GM12878 (cell line): ENCODE measurements at regions not wholly inside any gene's neighbourhood (a gene's known extent, or its start where the extent isn't known, plus 50 kb on each side); places are given as distances from the start of the nearest gene placed in this dataset.

Experiments used
- ATAC-seq: fragments of 200-7000 bp; cut with Tn5 transposase; 3 replicates; pipeline ENCODE4 v1.9.1; 2020; ENCODE audit warnings: mild to moderate bottlenecking, moderate library complexity
- BruUV-seq: library from RNA; stranded (reverse); fragments of 400-500 nt; replicated peaks from 2 replicates; lab custom pipeline; 2021; lab: Mats Ljungman, UMichigan
- CTCF ChIA-PET: fragments of 300-600 bp; sonication (Branson Sonifier 250); formaldehyde crosslinking; extraction: SDS; loops from one replicate; lab custom pipeline; 2021; ENCODE audit warnings: inconsistent platforms; lab: Yijun Ruan, JAX
- POLR2A ChIA-PET: fragments of 350-600 bp; formaldehyde crosslinking; extraction: SDS; loops from one replicate; lab custom pipeline; 2021; ENCODE audit warnings: inconsistent platforms; lab: Charles Lee
- RAD21 ChIA-PET: fragments of 300-600 bp; sonication (Branson Sonifier 250); formaldehyde crosslinking; loops from one replicate; lab custom pipeline; 2023; ENCODE audit warnings: antibody characterized with exemption; ENCODE audit not compliant: unreplicated experiment; lab: Charles Lee
- SMC1A ChIA-PET: fragments of 300-600 bp; sonication (Branson Sonifier 250); formaldehyde crosslinking; loops from one replicate; lab custom pipeline; 2023; ENCODE audit not compliant: unreplicated experiment, uncharacterized antibody; lab: Charles Lee
- DNase-seq: peaks from one replicate; pipeline ENCODE4 v3.0.0-alpha.2; 2011; ENCODE audit warnings: low read depth, low spot score
- FAIRE-seq: peaks from 3 replicates; lab custom pipeline; 2011; peaks lifted over from hg19 to GRCh38; lab: Jason Lieb, UNC
- H2AFZ ChIP-seq: 2 replicates; pipeline ENCODE4 v1.6.0; 2011; ENCODE audit warnings: low read depth, low read length, control low read depth; ENCODE audit not compliant: control insufficient read depth
- H3K27ac ChIP-seq: 2 replicates; pipeline ENCODE4 v1.5.1; 2011; ENCODE audit warnings: control low read depth; ENCODE audit not compliant: control insufficient read depth, insufficient read depth
- H3K27me3 ChIP-seq, 2 experiments: replicated peaks in 1 of 2; 2 replicates each; pipeline versions ENCODE4 v1.6.0 to v1.6.1; 2011; ENCODE audit warnings: low read length in 1 of 2; ENCODE audit not compliant: control insufficient read depth in 2 of 2, insufficient read depth in 2 of 2
- H3K36me3 ChIP-seq, 2 experiments: 2 replicates each; pipeline ENCODE4 v1.5.1; 2011; ENCODE audit warnings: low read length in 1 of 2; ENCODE audit not compliant: control insufficient read depth in 2 of 2, insufficient read depth in 2 of 2
- H3K4me1 ChIP-seq: 2 replicates; pipeline ENCODE4 v1.6.1; 2011; ENCODE audit warnings: mild to moderate bottlenecking, low read length, moderate library complexity, mixed read lengths; ENCODE audit not compliant: control insufficient read depth, insufficient read depth
- H3K4me2 ChIP-seq: 2 replicates; pipeline ENCODE4 v1.6.0; 2011; ENCODE audit warnings: control low read depth; ENCODE audit not compliant: control insufficient read depth, insufficient read depth
- H3K4me3 ChIP-seq: fragments of 200-600 bp; sonication (generic); 2 replicates; pipeline ENCODE4 v1.5.1; 2016
- H3K79me2 ChIP-seq: 2 replicates; pipeline ENCODE4 v1.6.0; 2011; ENCODE audit warnings: low read length; ENCODE audit not compliant: control insufficient read depth, insufficient read depth
- H3K9ac ChIP-seq: 2 replicates; pipeline ENCODE4 v1.8.0; 2011; ENCODE audit warnings: low read length, control low read depth, mixed read lengths; ENCODE audit not compliant: control insufficient read depth, insufficient read depth
- H3K9me3 ChIP-seq: replicated peaks from 3 replicates; pipeline ENCODE4 v1.5.1; 2011; ENCODE audit warnings: mild to moderate bottlenecking, low read length; ENCODE audit not compliant: control insufficient read depth, insufficient read depth
- H4K20me1 ChIP-seq: 2 replicates; pipeline ENCODE4 v1.6.0; 2011; ENCODE audit not compliant: control insufficient read depth, insufficient read depth
- CBX3 ChIP-seq: fragments of 200-600 bp; sonication (generic); IDR thresholded peaks from 2 replicates; pipeline ENCODE4 v1.6.1; 2016; ENCODE audit warnings: low read depth, borderline replicate concordance
- HSF1 ChIP-seq: fragments of 150-350 bp; IDR thresholded peaks from 2 replicates; pipeline ENCODE4 v1.6.1; 2014; ENCODE audit warnings: mild to moderate bottlenecking, low read depth, low read length
- MYC ChIP-seq: IDR thresholded peaks from 2 replicates; pipeline ENCODE4 v1.6.1; 2011; ENCODE audit warnings: mild to moderate bottlenecking, low read length, moderate library complexity, inconsistent platforms; ENCODE audit not compliant: insufficient read depth, insufficient replicate concordance, insufficient read length, severe bottlenecking
- NR2C1 ChIP-seq: fragments of 450-650 bp; IDR thresholded peaks from 2 replicates; pipeline ENCODE4 v1.6.1; 2017; ENCODE audit warnings: antibody characterized with exemption, mild to moderate bottlenecking, moderate library complexity
- NR2C2 ChIP-seq: IDR thresholded peaks from 2 replicates; pipeline ENCODE4 v1.6.1; 2011; ENCODE audit warnings: borderline replicate concordance, low read depth; ENCODE audit not compliant: control insufficient read depth, insufficient read length
- NR2F1 ChIP-seq: fragments of 450-650 bp; conservative IDR thresholded peaks from 2 replicates; pipeline ENCODE4 v1.6.1; 2017; ENCODE audit warnings: mild to moderate bottlenecking
- PBX3 ChIP-seq: IDR thresholded peaks from 2 replicates; pipeline ENCODE4 v1.6.1; 2011; ENCODE audit warnings: mild to moderate bottlenecking, low read depth, low read length, moderate library complexity; ENCODE audit not compliant: insufficient replicate concordance
- POU2F2 ChIP-seq: IDR thresholded peaks from 3 replicates; pipeline ENCODE4 v1.6.1; 2011; ENCODE audit warnings: low read depth, mild to moderate bottlenecking, low read length, borderline replicate concordance
- RFX5 ChIP-seq: IDR thresholded peaks from 2 replicates; pipeline ENCODE4 v1.6.1; 2011; ENCODE audit warnings: low read depth, low read length, improper control_type of control experiment
- SIX5 ChIP-seq: IDR thresholded peaks from 2 replicates; pipeline ENCODE4 v1.6.1; 2011; ENCODE audit warnings: mild to moderate bottlenecking, low read depth, low read length, moderate library complexity; ENCODE audit not compliant: severe bottlenecking
- SP1 ChIP-seq: IDR thresholded peaks from one replicate; pipeline ENCODE4 v1.6.1; 2011; ENCODE audit warnings: low read depth, low read length
- SREBF1 ChIP-seq: IDR thresholded peaks from 2 replicates; pipeline ENCODE4 v1.6.1; 2012; ENCODE audit warnings: mild to moderate bottlenecking, low read length
- SUZ12 ChIP-seq: fragments of 200-600 bp; sonication (generic); IDR thresholded peaks from one replicate; pipeline ENCODE4 v1.6.1; 2018; ENCODE audit warnings: antibody characterized with exemption, mild to moderate bottlenecking; ENCODE audit not compliant: unreplicated experiment
- ZBTB4 ChIP-seq: fragments of 450-650 bp; formaldehyde crosslinking; IDR thresholded peaks from 2 replicates; pipeline ENCODE4 v1.4.0; 2022; ENCODE audit warnings: mild to moderate bottlenecking, moderate library complexity
- ZNF207 ChIP-seq: fragments of 450-650 bp; IDR thresholded peaks from 2 replicates; pipeline ENCODE4 v1.6.1; 2014; ENCODE audit warnings: antibody characterized with exemption, mild to moderate bottlenecking, borderline replicate concordance
- WGBS: methylation state at CpG from one replicate; pipeline ENCODE4 v1.1.6; 2016; ENCODE audit warnings: low lambda C conversion rate; ENCODE audit not compliant: insufficient replicate concordance, insufficient coverage; ENCODE audit errors: missing lambda C conversion rate; 5-methylcytosine and 5-hydroxymethylcytosine counted together
- in situ Hi-C: fragments of 300-500 bp; cut with MboI; formaldehyde crosslinking; loops from 9 replicates; pipeline ENCODE4 v1.14.3; 2018; ENCODE audit warnings: mixed read lengths
- intact Hi-C: fragments of 100-400 bp; cut with micrococcal nuclease; formaldehyde crosslinking; loops from one replicate; pipeline ENCODE4 v1.14.2; 2022; ENCODE audit not compliant: unreplicated experiment

GRCh38 chr7:16315280-16315679 is 106.1 kb downstream of the CRPPA start:
- H3K27me3 ChIP-seq: no peaks in the 10 kb centered on the region
- ATAC-seq (no peak), FAIRE-seq (no peak), DNase-seq (no peak)
- no peaks in the 10 kb centered on the region for H3K9me3 ChIP-seq
- intact Hi-C loops: no loop called here
- ChIA-PET POLR2A (no interaction called here), RAD21 (no interaction called here), CTCF (no interaction called here), SMC1A (no interaction called here)
- H3K36me3 ChIP-seq: no peaks in the 10 kb centered on the region
- TF ChIP-seq NR2C1 (no peak), PBX3 (no peak), SUZ12 (no peak), SIX5 (no peak), MYC (no peak), ZNF207 (no peak), ZBTB4 (no peak), NR2C2 (no peak), SP1 (no peak), HSF1 (no peak), POU2F2 (no peak), SREBF1 (no peak), CBX3 (no peak), NR2F1 (no peak), RFX5 (no peak)
- no peaks in the 10 kb centered on the region for H4K20me1 ChIP-seq
- no TSS peak for BruUV-seq
- H2AFZ ChIP-seq: no peak overlapping the region
- 17% methylated on average over 3 of the region's 3 CpGs for WGBS
- H3K79me2 ChIP-seq: no peaks in the 10 kb centered on the region
- no peaks in the 10 kb centered on the region for H3K4me1 ChIP-seq
- H3K9ac ChIP-seq: no peak overlapping the region
- H3K4me3 ChIP-seq: no peak overlapping the region
- no peak overlapping the region for H3K27ac ChIP-seq
- H3K4me2 ChIP-seq: no peak overlapping the region
- in situ Hi-C loops: no loop called here
